Thymus (tissue), 11 donors: ENCODE measurements at regions not wholly inside any gene's neighbourhood (a gene's known extent, or its start where the extent isn't known, plus 50 kb on each side); places are given as distances from the start of the nearest gene placed in this dataset.

Experiments used
- DNase-seq, 9 donors: peaks; one replicate each; pipeline ENCODE4 v3.0.0-alpha.2; 2013; ENCODE audit warnings: low spot score in 9 of 9, low read depth in 6 of 9, missing footprints in 1 of 9
- H3K27ac ChIP-seq, 2 donors: one replicate each; pipeline ENCODE4 v1.5.1; 2013; ENCODE audit warnings: control low read depth in 1 of 2, low read depth in 1 of 2, low read length in 1 of 2, mild to moderate bottlenecking in 1 of 2, moderate library complexity in 1 of 2
- H3K27me3 ChIP-seq, 2 donors: one replicate each; pipeline ENCODE4 v1.5.1; 2013; ENCODE audit warnings: low read length in 1 of 2; ENCODE audit not compliant: control insufficient read depth in 2 of 2, insufficient read depth in 1 of 2
- H3K36me3 ChIP-seq, 2 donors: one replicate each; pipeline ENCODE4 v1.5.1; 2013; ENCODE audit warnings: low read length in 1 of 2, mild to moderate bottlenecking in 1 of 2, moderate library complexity in 1 of 2; ENCODE audit not compliant: control insufficient read depth in 2 of 2, insufficient read depth in 2 of 2
- H3K4me1 ChIP-seq, 2 donors: one replicate each; pipeline ENCODE4 v1.5.1; 2013; ENCODE audit warnings: low read length in 2 of 2; ENCODE audit not compliant: control insufficient read depth in 2 of 2, insufficient read depth in 2 of 2
- H3K4me3 ChIP-seq, 2 donors: one replicate each; pipeline ENCODE4 v1.5.1; 2013; ENCODE audit warnings: low read length in 2 of 2, control low read depth in 1 of 2, mild to moderate bottlenecking in 1 of 2
- H3K9me3 ChIP-seq, 2 donors: one replicate each; pipeline ENCODE4 v1.5.1; 2013; ENCODE audit warnings: low read length in 1 of 2, mild to moderate bottlenecking in 1 of 2; ENCODE audit not compliant: control insufficient read depth in 2 of 2, insufficient read depth in 1 of 2
- WGBS: extraction: QIAGEN DNeasy Blood & Tissue Kit; methylation state at CpG from one replicate; pipeline ENCODE4 v1.1.7; 2013; 5-methylcytosine and 5-hydroxymethylcytosine counted together
- donor health status: healthy.

GRCh38 chr6:159108426-159108985, 60.7 kb upstream of the FNDC1 start:
- Histone ChIP-seq H3K27me3 (no peaks in the 10 kb centered on the region), H3K4me3 (no peak overlapping the region), H3K9me3 (no peaks in the 10 kb centered on the region), H3K36me3 (no peaks in the 10 kb centered on the region), H3K4me1 (peaks cover 48 to 74% of the 10 kb centered on the region in 2 donors), H3K27ac (peak overlapping the region in 1 of 2 donors; percentile 93)
- DNase-seq, result no peak
- 96% methylated on average over 10 of the region's 10 CpGs for WGBS

GRCh38 chr6:159107451-159108260, 61.5 kb upstream of the FNDC1 start:
- H3K36me3 ChIP-seq, result no peaks in the 10 kb centered on the region
- H3K4me3 ChIP-seq, result peak overlapping the region; percentile 28 to 52
- peak in 8 of 9 donors; percentile 78 to 96 (median 91) for DNase-seq
- peaks cover 49 to 77% of the 10 kb centered on the region in 2 donors for H3K4me1 ChIP-seq
- H3K9me3 ChIP-seq, result no peaks in the 10 kb centered on the region
- peak overlapping the region; percentile 93 to 98 for H3K27ac ChIP-seq
- 18% methylated on average over 19 of the region's 19 CpGs for WGBS
- no peaks in the 10 kb centered on the region for H3K27me3 ChIP-seq

GRCh38 chr6:159106627-159107241, 61.9 kb upstream of the TAGAP start:
- Histone ChIP-seq H3K9me3 (no peaks in the 10 kb centered on the region), H3K4me3 (peak overlapping the region; percentile 28 to 52), H3K27me3 (no peaks in the 10 kb centered on the region), H3K4me1 (peaks cover 49 to 83% of the 10 kb centered on the region in 2 donors), H3K27ac (peak overlapping the region; percentile 93 to 98), H3K36me3 (no peaks in the 10 kb centered on the region)
- 5% methylated on average over 7 of the region's 7 CpGs for WGBS
- peak; percentile 90 to 99 (median 97) for DNase-seq

- no peak for DNase-seq
- Histone ChIP-seq H3K36me3 (no peaks in the 10 kb centered on the region), H3K4me1 (peaks cover 51 to 85% of the 10 kb centered on the region in 2 donors), H3K9me3 (no peaks in the 10 kb centered on the region), H3K27ac (peak overlapping the region; percentile 93 to 94), H3K27me3 (no peaks in the 10 kb centered on the region), H3K4me3 (no peak overlapping the region)
- WGBS, result 95% methylated on average over 3 of the region's 3 CpGs
Measured at GRCh38 chr6:159105716-159106115, 60.9 kb upstream of the TAGAP start.

GRCh38 chr6:159104931-159105330, 60.1 kb upstream of the TAGAP start:
- WGBS, result 12% methylated on average over 5 of the region's 5 CpGs
- H3K27me3 ChIP-seq, result no peaks in the 10 kb centered on the region
- no peaks in the 10 kb centered on the region for H3K9me3 ChIP-seq
- no peak overlapping the region for H3K4me3 ChIP-seq
- peaks cover 54 to 87% of the 10 kb centered on the region in 2 donors for H3K4me1 ChIP-seq
- H3K27ac ChIP-seq, result peak overlapping the region; percentile 93 to 94
- H3K36me3 ChIP-seq, result no peaks in the 10 kb centered on the region
- DNase-seq, result peak in 7 of 9 donors; percentile 66 to 90 (median 75)

- no peaks in the 10 kb centered on the region for H3K9me3 ChIP-seq
- peak in 7 of 9 donors; percentile 60 to 91 (median 75) for DNase-seq
- 38% methylated on average over 17 of the region's 17 CpGs for WGBS
- no peaks in the 10 kb centered on the region for H3K36me3 ChIP-seq
- H3K4me1 ChIP-seq, result peaks cover 51 to 87% of the 10 kb centered on the region in 2 donors
- H3K27me3 ChIP-seq, result no peaks in the 10 kb centered on the region
- H3K4me3 ChIP-seq, result no peak overlapping the region
- H3K27ac ChIP-seq, result peak overlapping the region; percentile 93 to 94
Measured at GRCh38 chr6:159104163-159104925, 59.6 kb upstream of the TAGAP start.

GRCh38 chr6:159103396-159104162, 58.8 kb upstream of the TAGAP start:
- DNase-seq, result no peak
- Histone ChIP-seq H3K27ac (no peak overlapping the region), H3K4me1 (peaks cover 55 to 88% of the 10 kb centered on the region in 2 donors), H3K36me3 (no peaks in the 10 kb centered on the region), H3K27me3 (no peaks in the 10 kb centered on the region), H3K9me3 (no peaks in the 10 kb centered on the region), H3K4me3 (no peak overlapping the region)
- WGBS, result 71% methylated on average over 18 of the region's 18 CpGs

GRCh38 chr6:159102373-159103160, 57.8 kb upstream of the TAGAP start:
- H3K27me3 ChIP-seq, result no peaks in the 10 kb centered on the region
- no peaks in the 10 kb centered on the region for H3K9me3 ChIP-seq
- H3K36me3 ChIP-seq, result no peaks in the 10 kb centered on the region
- no peak overlapping the region for H3K27ac ChIP-seq
- no peak overlapping the region for H3K4me3 ChIP-seq
- H3K4me1 ChIP-seq, result peaks cover 51 to 87% of the 10 kb centered on the region in 2 donors
- 94% methylated on average over 5 of the region's 5 CpGs for WGBS
- DNase-seq, result no peak
